Lung (tissue), 11 donors: ENCODE measurements at regions not wholly inside any gene's neighbourhood (a gene's known extent, or its start where the extent isn't known, plus 50 kb on each side); places are given as distances from the start of the nearest gene placed in this dataset.

Source experiments
- ATAC-seq: fragments of 200-7000 bp; cut with Tn5 transposase; one replicate; pipeline ENCODE4 v1.9.1; 2020; ENCODE audit warnings: moderate number of reproducible peaks; ENCODE audit not compliant: insufficient read depth, low FRiP score
- DNase-seq, 3 donors: peaks; one replicate each; pipeline ENCODE4 v3.0.0-alpha.2; 2013 to 2017
- H3K27ac ChIP-seq, 2 donors: one replicate each; pipeline ENCODE4 v1.5.1; 2013; ENCODE audit warnings: mild to moderate bottlenecking in 2 of 2, moderate library complexity in 2 of 2, control low read depth in 1 of 2, inconsistent platforms in 1 of 2, low read depth in 1 of 2, low read length in 1 of 2
- H3K27me3 ChIP-seq, 3 donors: one replicate each; pipeline ENCODE4 v1.5.1; 2013; ENCODE audit warnings: low read length in 2 of 3; ENCODE audit not compliant: control insufficient read depth in 3 of 3, insufficient read depth in 3 of 3
- H3K36me3 ChIP-seq, 4 donors: one replicate each; pipeline ENCODE4 v1.5.1; 2013; ENCODE audit warnings: low read length in 4 of 4, mild to moderate bottlenecking in 1 of 4, moderate library complexity in 1 of 4; ENCODE audit not compliant: control insufficient read depth in 4 of 4, insufficient read depth in 4 of 4
- H3K4me1 ChIP-seq, 5 donors: one replicate each; pipeline ENCODE4 v1.5.1; 2013; ENCODE audit warnings: low read length in 5 of 5, mild to moderate bottlenecking in 2 of 5, moderate library complexity in 1 of 5; ENCODE audit not compliant: control insufficient read depth in 5 of 5, insufficient read depth in 5 of 5
- H3K4me3 ChIP-seq: one replicate; pipeline ENCODE4 v1.5.1; 2013; ENCODE audit warnings: mild to moderate bottlenecking, control low read depth, moderate library complexity
- H3K9ac ChIP-seq, 2 donors: one replicate each; pipeline ENCODE4 v1.5.1; 2013; ENCODE audit warnings: low read length in 2 of 2, control low read depth in 1 of 2; ENCODE audit not compliant: insufficient read depth in 1 of 2
- H3K9me3 ChIP-seq, 4 donors: one replicate each; pipeline ENCODE4 v1.5.1; 2013; ENCODE audit warnings: low read length in 3 of 4, mild to moderate bottlenecking in 1 of 4, moderate library complexity in 1 of 4; ENCODE audit not compliant: control insufficient read depth in 4 of 4, insufficient read depth in 3 of 4
- CTCF ChIP-seq: IDR thresholded peaks from 2 replicates; pipeline ENCODE4 v1.5.1; 2012; ENCODE audit warnings: mild to moderate bottlenecking; ENCODE audit errors: control extremely low read depth, extremely low read depth
- WGBS, 2 donors: extraction: QIAGEN DNeasy Blood & Tissue Kit; methylation state at CpG; one replicate each; pipeline ENCODE4 v1.1.7; 2013; 5-methylcytosine and 5-hydroxymethylcytosine counted together
- donor health status: control.
- donor health status: control.
- donor health status: Bipolar disorder and iron deficiency.
- donor health status: healthy.
- donor health status: DM: yes; HTN: yes; CAD: no.

- Histone ChIP-seq H3K27ac (no peak overlapping the region), H3K9ac (no peak overlapping the region), H3K4me1 (no peaks in the 10 kb centered on the region), H3K9me3 (peaks cover 0 to 3% (median 0%) of the 10 kb centered on the region in 4 donors), H3K36me3 (no peaks in the 10 kb centered on the region), H3K27me3 (no peaks in the 10 kb centered on the region), H3K4me3 (no peak overlapping the region)
- no peak for DNase-seq
- TF ChIP-seq CTCF, result no peak
- 72 to 78% methylated on average over 2 of the region's 2 CpGs for WGBS, 2 donors
- ATAC-seq, result no peak
Observed at GRCh38 chr3:21310161-21310560, 440.8 kb downstream of the ZNF385D start.

DNA sequence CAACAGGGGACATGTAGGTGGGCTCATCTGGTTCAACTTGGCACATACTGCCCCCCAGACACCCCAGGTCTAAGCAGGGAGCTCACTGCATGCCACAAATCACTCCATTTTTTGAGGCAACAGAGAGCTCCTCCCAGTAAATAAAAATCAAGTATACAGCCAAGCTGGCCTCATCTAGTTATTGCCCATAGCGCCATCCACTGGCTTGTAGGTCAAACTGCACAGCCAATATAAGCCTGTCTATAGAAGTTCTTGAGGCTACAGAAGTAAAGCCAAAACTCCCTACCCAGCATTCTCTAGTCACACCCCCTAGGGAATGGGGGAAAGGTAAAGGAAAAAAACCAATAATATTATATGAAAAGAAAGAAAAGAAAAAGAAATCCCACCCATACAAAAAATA, 453.7 kb downstream of the ZNF385D start:
- ATAC-seq, result no peak

GRCh38 chr3:21294768-21295167, 456.2 kb downstream of the ZNF385D start:
- peak; percentile 27 for ATAC-seq
- no peak for TF ChIP-seq CTCF
- Histone ChIP-seq H3K4me3 (no peak overlapping the region), H3K9me3 (peaks cover 0 to 7% (median 2%) of the 10 kb centered on the region in 4 donors), H3K36me3 (no peaks in the 10 kb centered on the region), H3K27me3 (no peaks in the 10 kb centered on the region), H3K27ac (no peak overlapping the region), H3K4me1 (no peaks in the 10 kb centered on the region), H3K9ac (no peak overlapping the region)
- no peak for DNase-seq

More for the DNA sequence above, 453.7 kb downstream of the ZNF385D start:
- no peak for DNase-seq
- TF ChIP-seq CTCF, result no peak
- 53% methylated on average over 1 of the region's 1 CpG for whole genome bisulfite sequencing, 2 donors
- peaks cover 0 to 9% (median 3%) of the 10 kb centered on the region in 4 donors for H3K9me3 ChIP-seq
- no peaks in the 10 kb centered on the region for H3K36me3 ChIP-seq
- H3K4me3 ChIP-seq, result no peak overlapping the region
- no peak overlapping the region for H3K9ac ChIP-seq
- H3K27me3 ChIP-seq, result no peaks in the 10 kb centered on the region
- H3K27ac ChIP-seq, result no peak overlapping the region
- H3K4me1 ChIP-seq, result no peaks in the 10 kb centered on the region

- DNase-seq (no peak), ATAC-seq (no peak)
- Histone ChIP-seq H3K36me3 (no peaks in the 10 kb centered on the region), H3K27me3 (no peaks in the 10 kb centered on the region), H3K9ac (no peak overlapping the region), H3K4me1 (no peaks in the 10 kb centered on the region), H3K9me3 (peaks cover 0 to 7% (median 0%) of the 10 kb centered on the region in 4 donors), H3K27ac (no peak overlapping the region), H3K4me3 (no peak overlapping the region)
- no peak for TF ChIP-seq CTCF
- 76 to 89% methylated on average over 2 of the region's 2 CpGs for WGBS, 2 donors
Observed at GRCh38 chr3:21292971-21293370, 458.0 kb downstream of the ZNF385D start.
